HCT116 (cell line): ENCODE measurements at regions not wholly inside any gene's neighbourhood (a gene's known extent, or its start where the extent isn't known, plus 50 kb on each side); places are given as distances from the start of the nearest gene placed in this dataset.

Experiments used
- ATAC-seq: fragments of 200-7000 bp; cut with Tn5 transposase; 2 replicates; pipeline ENCODE4 v1.9.1; 2020; ENCODE audit warnings: mild to moderate bottlenecking, moderate library complexity
- BruUV-seq: library from RNA; stranded (reverse); fragments of 400-500 nt; replicated peaks from 2 replicates; lab custom pipeline; 2021; lab: Mats Ljungman, UMichigan
- CTCF ChIA-PET: fragments of 300-600 bp; sonication (Branson Sonifier 250); formaldehyde crosslinking; loops from one replicate; lab custom pipeline; 2021; ENCODE audit warnings: antibody characterized with exemption; lab: Charles Lee
- POLR2A ChIA-PET: fragments of 300-600, 350-600 bp; sonication (Branson Sonifier 250); formaldehyde crosslinking; loops from one replicate; lab custom pipeline; 2021; ENCODE audit warnings: antibody characterized with exemption; lab: Charles Lee
- RAD21 ChIA-PET, 2 experiments: fragments of 300-600 bp; sonication (Branson Sonifier 250); formaldehyde crosslinking; loops; one replicate each; lab custom pipeline; 2023; ENCODE audit warnings: low total read pairs in 2 of 2; ENCODE audit not compliant: uncharacterized antibody in 2 of 2, unreplicated experiment in 2 of 2, low non-redundant PET in 1 of 2; lab: Charles Lee
- DNase-seq: peaks from one replicate; pipeline ENCODE4 v3.0.0-alpha.2; 2010; ENCODE audit warnings: low read depth, low spot score
- H2AFZ ChIP-seq: fragments of 200-600 bp; shearing (Covaris generic), sonication (generic); 2 replicates; pipeline ENCODE4 v1.6.1; 2017; ENCODE audit warnings: low read depth, mixed run types, mixed read lengths, antibody characterized with exemption, low read length; ENCODE audit not compliant: poor library complexity, severe bottlenecking
- H3K27ac ChIP-seq: 2 replicates; pipeline ENCODE4 v1.5.1; 2012; ENCODE audit warnings: low read depth, low read length
- H3K27me3 ChIP-seq: fragments of 200-600 bp; sonication (generic); 2 replicates; pipeline ENCODE4 v1.6.1; 2016; ENCODE audit warnings: mixed run types, low read length, mixed read lengths; ENCODE audit not compliant: insufficient read depth
- H3K36me3 ChIP-seq, 2 experiments: fragments of 200-500 bp in 1 of 2; fragments of 200-600 bp in 1 of 2; sonication (Bioruptor generic) in 1 of 2; sonication (generic) in 1 of 2; 2 replicates each; pipeline versions ENCODE4 v1.5.1 to v1.6.1; 2014 to 2016; ENCODE audit warnings: low read length in 2 of 2, inconsistent platforms in 1 of 2, mixed read lengths in 1 of 2, mixed run types in 1 of 2; ENCODE audit not compliant: insufficient read depth in 2 of 2, control insufficient read depth in 1 of 2
- H3K4me1 ChIP-seq, 2 experiments: fragments of 200-600 bp in 1 of 2; sonication (generic) in 1 of 2; 2 replicates each; pipeline versions ENCODE4 v1.5.1 to v1.6.1; 2012 to 2017; ENCODE audit warnings: low read length in 2 of 2, inconsistent platforms in 1 of 2, mild to moderate bottlenecking in 1 of 2, mixed read lengths in 1 of 2, mixed run types in 1 of 2, moderate library complexity in 1 of 2; ENCODE audit not compliant: insufficient read depth in 2 of 2, control insufficient read depth in 1 of 2
- H3K4me2 ChIP-seq: fragments of 200-600 bp; sonication (generic); 2 replicates; pipeline ENCODE4 v1.6.1; 2017; ENCODE audit warnings: mixed run types, low read length, mixed read lengths
- H3K4me3 ChIP-seq, 2 experiments: fragments of 200-600 bp in 1 of 2; sonication (generic) in 1 of 2; replicated peaks in 1 of 2; 2 replicates each; pipeline ENCODE4 v1.5.1; 2011 to 2016; ENCODE audit warnings: low read length in 2 of 2, control low read depth in 1 of 2, low read depth in 1 of 2, mild to moderate bottlenecking in 1 of 2, mixed read lengths in 1 of 2, mixed run types in 1 of 2
- H3K79me2 ChIP-seq: fragments of 200-600 bp; sonication (generic); 2 replicates; pipeline ENCODE4 v1.6.1; 2017; ENCODE audit warnings: mild to moderate bottlenecking, mixed run types, low read length, moderate library complexity, mixed read lengths; ENCODE audit not compliant: insufficient read depth
- H3K9ac ChIP-seq: fragments of 200-600 bp; sonication (generic); 2 replicates; pipeline ENCODE4 v1.6.1; 2016; ENCODE audit warnings: low read length, mixed read lengths
- H3K9me2 ChIP-seq: fragments of 200-600 bp; sonication (generic), shearing (Covaris generic); 2 replicates; pipeline ENCODE4 v1.6.1; 2017; ENCODE audit warnings: mixed run types, mild to moderate bottlenecking, moderate library complexity; ENCODE audit not compliant: insufficient read depth
- H3K9me3 ChIP-seq, 2 experiments: fragments of 200-500 bp in 1 of 2; fragments of 200-600 bp in 1 of 2; sonication (Bioruptor generic) in 1 of 2; sonication (generic) in 1 of 2; 2 replicates each; pipeline ENCODE4 v1.6.1; 2014 to 2017; ENCODE audit warnings: low read length in 2 of 2, mixed read lengths in 2 of 2, inconsistent platforms in 1 of 2, low read depth in 1 of 2, mild to moderate bottlenecking in 1 of 2, mixed run types in 1 of 2, moderate library complexity in 1 of 2; ENCODE audit not compliant: control insufficient read depth in 1 of 2, insufficient read depth in 1 of 2
- H4K20me1 ChIP-seq: fragments of 200-600 bp; sonication (generic), shearing (Covaris generic); 2 replicates; pipeline ENCODE4 v1.6.1; 2017; ENCODE audit warnings: mixed run types, mild to moderate bottlenecking, moderate library complexity; ENCODE audit not compliant: insufficient read depth
- CBX3 ChIP-seq: IDR thresholded peaks from 2 replicates; pipeline ENCODE4 v1.6.1; 2012; ENCODE audit warnings: low read depth
- EZH2 ChIP-seq: fragments of 200-600 bp; sonication (generic); IDR thresholded peaks from 2 replicates; pipeline ENCODE4 v1.6.1; 2017; ENCODE audit warnings: antibody characterized with exemption, mixed run types
- EZH2phosphoT487 ChIP-seq: fragments of 200-600 bp; IDR thresholded peaks from 2 replicates; pipeline ENCODE4 v1.6.1; 2018; ENCODE audit warnings: antibody characterized with exemption, borderline replicate concordance
- FOSL1 ChIP-seq: IDR thresholded peaks from 2 replicates; pipeline ENCODE4 v1.6.1; 2012; ENCODE audit warnings: low read depth
- POLR2A ChIP-seq: IDR thresholded peaks from 2 replicates; pipeline ENCODE4 v1.7.0; 2011; ENCODE audit warnings: borderline replicate concordance; ENCODE audit not compliant: insufficient read depth, insufficient read length; ENCODE audit errors: extremely low read depth
- POLR2AphosphoS5 ChIP-seq: IDR thresholded peaks from 2 replicates; pipeline ENCODE4 v1.6.1; 2011; ENCODE audit warnings: mild to moderate bottlenecking, low read depth, low read length, moderate library complexity
- SP1 ChIP-seq: IDR thresholded peaks from 2 replicates; pipeline ENCODE4 v1.6.1; 2012; ENCODE audit warnings: low read depth
- SRF ChIP-seq: IDR thresholded peaks from 2 replicates; pipeline ENCODE4 v1.6.1; 2012; ENCODE audit warnings: low read depth
- TCF7L2 ChIP-seq: IDR thresholded peaks from 2 replicates; pipeline ENCODE4 v1.7.0; 2011; ENCODE audit warnings: borderline replicate concordance, inconsistent platforms; ENCODE audit not compliant: insufficient read depth, insufficient read length; ENCODE audit errors: extremely low read depth
- YY1 ChIP-seq: IDR thresholded peaks from 2 replicates; pipeline ENCODE4 v1.6.1; 2011; ENCODE audit warnings: low read length, low read depth, moderate library complexity, mild to moderate bottlenecking; ENCODE audit not compliant: insufficient replicate concordance; ENCODE audit errors: extremely low read depth
- ZNF274 ChIP-seq: fragments of 200-500 bp; sonication (Bioruptor generic); IDR thresholded peaks from 2 replicates; pipeline ENCODE4 v1.6.1; 2014; ENCODE audit warnings: mild to moderate bottlenecking, low read depth, low read length, inconsistent platforms
- intact Hi-C: fragments of 100-400 bp; cut with micrococcal nuclease; formaldehyde crosslinking; loops from 2 replicates; pipeline ENCODE4 v1.10.0; 2022
- TF ChIP-seq, protein P1 (sequence below), 3 experiments: fragments of 200-600 bp in 1 of 3; sonication (generic) in 1 of 3; IDR thresholded peaks in 2 of 3; conservative IDR thresholded peaks in 1 of 3; 2 replicates each; pipeline ENCODE4 v1.5.1; 2012 to 2017; ENCODE audit warnings: low read depth in 2 of 3, low read length in 2 of 3, antibody characterized with exemption in 1 of 3, borderline replicate concordance in 1 of 3, control low read depth in 1 of 3, mild to moderate bottlenecking in 1 of 3, mixed read lengths in 1 of 3, mixed run types in 1 of 3, moderate library complexity in 1 of 3; ENCODE audit not compliant: insufficient read depth in 1 of 3
- TF ChIP-seq, protein P2 (sequence below): IDR thresholded peaks from 2 replicates; pipeline ENCODE4 v1.6.1; 2012

DNA sequence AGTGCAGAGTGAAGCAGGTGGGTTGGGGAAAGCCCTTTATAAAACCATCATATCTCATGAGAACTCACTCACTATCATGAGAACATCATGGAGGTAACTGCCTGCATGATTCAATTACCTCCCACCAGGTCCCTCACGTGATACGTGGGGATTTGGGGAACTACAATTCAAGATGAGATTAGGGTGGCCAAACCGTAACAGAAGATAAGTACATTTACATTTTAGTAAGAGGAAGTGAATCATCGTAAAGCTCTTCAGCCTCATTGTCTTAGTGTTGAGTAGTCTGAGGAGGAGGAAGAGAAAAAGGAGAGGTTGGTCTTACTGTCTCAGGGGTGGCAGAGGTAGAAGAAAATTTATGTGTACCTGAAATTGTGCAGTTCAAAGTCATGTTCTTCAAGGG lies 1053.4 kb upstream of the ADGRL4 start:
- Histone ChIP-seq H4K20me1 (no peaks in the 10 kb centered on the region), H3K4me1 (no peaks in the 10 kb centered on the region), H3K27me3 (no peaks in the 10 kb centered on the region), H3K27ac (no peak overlapping the region), H3K9ac (no peak overlapping the region), H3K9me3 (no peaks in the 10 kb centered on the region), H3K4me3 (no peak overlapping the region), H2AFZ (no peak overlapping the region), H3K9me2 (no peaks in the 10 kb centered on the region), H3K79me2 (no peaks in the 10 kb centered on the region), H3K36me3 (no peaks in the 10 kb centered on the region), H3K4me2 (no peak overlapping the region)
- ChIA-PET POLR2A (no interaction called here), CTCF (no interaction called here), RAD21 (no interaction called here)
- TF ChIP-seq FOSL1 = no peak
- TF ChIP-seq EZH2phosphoT487 = no peak
- TF ChIP-seq, protein P1, sequence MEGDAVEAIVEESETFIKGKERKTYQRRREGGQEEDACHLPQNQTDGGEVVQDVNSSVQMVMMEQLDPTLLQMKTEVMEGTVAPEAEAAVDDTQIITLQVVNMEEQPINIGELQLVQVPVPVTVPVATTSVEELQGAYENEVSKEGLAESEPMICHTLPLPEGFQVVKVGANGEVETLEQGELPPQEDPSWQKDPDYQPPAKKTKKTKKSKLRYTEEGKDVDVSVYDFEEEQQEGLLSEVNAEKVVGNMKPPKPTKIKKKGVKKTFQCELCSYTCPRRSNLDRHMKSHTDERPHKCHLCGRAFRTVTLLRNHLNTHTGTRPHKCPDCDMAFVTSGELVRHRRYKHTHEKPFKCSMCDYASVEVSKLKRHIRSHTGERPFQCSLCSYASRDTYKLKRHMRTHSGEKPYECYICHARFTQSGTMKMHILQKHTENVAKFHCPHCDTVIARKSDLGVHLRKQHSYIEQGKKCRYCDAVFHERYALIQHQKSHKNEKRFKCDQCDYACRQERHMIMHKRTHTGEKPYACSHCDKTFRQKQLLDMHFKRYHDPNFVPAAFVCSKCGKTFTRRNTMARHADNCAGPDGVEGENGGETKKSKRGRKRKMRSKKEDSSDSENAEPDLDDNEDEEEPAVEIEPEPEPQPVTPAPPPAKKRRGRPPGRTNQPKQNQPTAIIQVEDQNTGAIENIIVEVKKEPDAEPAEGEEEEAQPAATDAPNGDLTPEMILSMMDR (IDR thresholded peaks at IDR 0.05 in 2 of 3, conservative IDR thresholded peaks at IDR 0.05 in 1 of 3; ENCODE audit: borderline replicate concordance in 1 of 3, insufficient read depth in 1 of 3, low read depth in 2 of 3, low read length in 2 of 3) = no peak
- TF ChIP-seq ZNF274 = no peak
- no peak for TF ChIP-seq POLR2A
- no peak for TF ChIP-seq CBX3
- TF ChIP-seq POLR2AphosphoS5 = no peak
- TF ChIP-seq EZH2 = no peak
- TF ChIP-seq, protein P2, sequence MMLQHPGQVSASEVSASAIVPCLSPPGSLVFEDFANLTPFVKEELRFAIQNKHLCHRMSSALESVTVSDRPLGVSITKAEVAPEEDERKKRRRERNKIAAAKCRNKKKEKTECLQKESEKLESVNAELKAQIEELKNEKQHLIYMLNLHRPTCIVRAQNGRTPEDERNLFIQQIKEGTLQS = no peak
- no peak for TF ChIP-seq YY1
- TF ChIP-seq TCF7L2 = no peak
- TF ChIP-seq SP1 = no peak
- no peak for TF ChIP-seq SRF
- intact Hi-C loops = no loop called here
- no TSS peak for BruUV-seq
- ATAC-seq (no peak), DNase-seq (no peak)
